Fibroblast of upper back skin (primary cell): ENCODE measurements at regions not wholly inside any gene's neighbourhood (a gene's known extent, or its start where the extent isn't known, plus 50 kb on each side); places are given as distances from the start of the nearest gene placed in this dataset.
"Not testable (repeated sequence)": the region's sequence is repeated elsewhere in the genome, so short reads cannot be mapped to it uniquely, and the experiment has no call there.

Source experiments
- DNase-seq: peaks from one replicate; pipeline ENCODE4 v3.0.0-alpha.2; 2013

GRCh38 chr1:5623399-5623798, 368.8 kb downstream of the NPHP4 start:
- no peak for DNase-seq

GRCh38 chr1:5622412-5622811, 369.8 kb downstream of the NPHP4 start:
- no peak for DNase-seq

GRCh38 chr1:5621692-5622091, 370.5 kb downstream of the NPHP4 start:
- DNase-seq = no peak

GRCh38 chr1:5620997-5621396, 371.2 kb downstream of the NPHP4 start:
- DNase-seq = no peak

- no peak for DNase-seq
Measured at GRCh38 chr1:5620418-5620817, 371.8 kb downstream of the NPHP4 start.

- no peak for DNase-seq
Measured at GRCh38 chr1:5619469-5619868, 372.8 kb downstream of the NPHP4 start.

- DNase-seq = no peak
Measured at GRCh38 chr1:5617546-5617945, 374.7 kb downstream of the NPHP4 start.

GRCh38 chr1:5617179-5617520, 375.1 kb downstream of the NPHP4 start:
- no peak for DNase-seq

GRCh38 chr1:5616366-5617178, 375.7 kb downstream of the NPHP4 start:
- DNase-seq = no peak

GRCh38 chr1:5615076-5615475, 377.1 kb downstream of the NPHP4 start:
- DNase-seq = no peak

- no peak for DNase-seq
Measured at GRCh38 chr1:5613900-5614299, 378.3 kb downstream of the NPHP4 start.

GRCh38 chr1:5611851-5612250, 380.4 kb downstream of the NPHP4 start:
- no peak for DNase-seq

GRCh38 chr1:5611431-5611830, 380.8 kb downstream of the NPHP4 start:
- no peak for DNase-seq

- DNase-seq = no peak
Measured at GRCh38 chr1:5610432-5610831, 381.8 kb downstream of the NPHP4 start.

- no peak for DNase-seq
Measured at GRCh38 chr1:5603353-5604104, 388.7 kb downstream of the NPHP4 start.

GRCh38 chr1:5602718-5603117, 389.5 kb downstream of the NPHP4 start:
- DNase-seq = not testable (repeated sequence)

- DNase-seq = no peak
Measured at GRCh38 chr1:5601516-5601915, 390.7 kb downstream of the NPHP4 start.

GRCh38 chr1:5599541-5599940, 392.7 kb downstream of the NPHP4 start:
- no peak for DNase-seq

- DNase-seq = no peak
Measured at GRCh38 chr1:5598824-5599395, 393.3 kb downstream of the NPHP4 start.

- DNase-seq = no peak
Measured at GRCh38 chr1:5597991-5598823, 394.0 kb downstream of the NPHP4 start.

GRCh38 chr1:5597171-5597850, 394.9 kb downstream of the NPHP4 start:
- no peak for DNase-seq

- DNase-seq = no peak
Measured at GRCh38 chr1:5596651-5597050, 395.6 kb downstream of the NPHP4 start.
